ENCODE measurements at regions not wholly inside any gene's neighbourhood (a gene's known extent, or its start where the extent isn't known, plus 50 kb on each side); places are given as distances from the start of the nearest gene placed in this dataset.

GRCh38 chr9:96139592-96140295 lies 162.2 kb downstream of the HSD17B3 start:
- Histone ChIP-seq H3K27me3 (ENCODE audit: control insufficient read depth, insufficient read depth, low read length) (no peaks in the 10 kb centered on the region), H3K4me1 (ENCODE audit: control insufficient read depth, insufficient read depth, low read length) (peaks cover 13% of the 10 kb centered on the region), H3K36me3 (ENCODE audit: control insufficient read depth, insufficient read depth, low read length) (no peaks in the 10 kb centered on the region), H3K4me3 (ENCODE audit: low read depth, low read length) (no peak overlapping the region), H3K9me3 (ENCODE audit: control insufficient read depth, insufficient read depth, low read length) (no peaks in the 10 kb centered on the region), H3K9ac (ENCODE audit: low read depth, low read length) (no peak overlapping the region)

- Histone ChIP-seq H3K27me3 (ENCODE audit: control insufficient read depth, insufficient read depth, low read length) (no peaks in the 10 kb centered on the region), H3K4me3 (ENCODE audit: low read depth, low read length) (no peak overlapping the region), H3K9ac (ENCODE audit: low read depth, low read length) (no peak overlapping the region), H3K36me3 (ENCODE audit: control insufficient read depth, insufficient read depth, low read length) (no peaks in the 10 kb centered on the region), H3K4me1 (ENCODE audit: control insufficient read depth, insufficient read depth, low read length) (peaks cover 13% of the 10 kb centered on the region), H3K9me3 (ENCODE audit: control insufficient read depth, insufficient read depth, low read length) (no peaks in the 10 kb centered on the region)
Measured at GRCh38 chr9:96138616-96139015, 163.4 kb downstream of the HSD17B3 start.

GRCh38 chr9:96137671-96138429 lies 164.1 kb downstream of the HSD17B3 start:
- peaks cover 13% of the 10 kb centered on the region for H3K4me1 ChIP-seq (ENCODE audit: control insufficient read depth, insufficient read depth, low read length)

GRCh38 chr9:96136992-96137670 lies 164.8 kb downstream of the HSD17B3 start:
- Histone ChIP-seq H3K4me3 (ENCODE audit: low read depth, low read length) (no peak overlapping the region), H3K9ac (ENCODE audit: low read depth, low read length) (no peak overlapping the region)

More at GRCh38 chr9:96137671-96138429, 164.1 kb downstream of the HSD17B3 start:
- no peaks in the 10 kb centered on the region for H3K36me3 ChIP-seq (ENCODE audit: control insufficient read depth, insufficient read depth, low read length)
- H3K27me3 ChIP-seq (ENCODE audit: control insufficient read depth, insufficient read depth, low read length): no peaks in the 10 kb centered on the region
- no peaks in the 10 kb centered on the region for H3K9me3 ChIP-seq (ENCODE audit: control insufficient read depth, insufficient read depth, low read length)
- no peak overlapping the region for H3K9ac ChIP-seq (ENCODE audit: low read depth, low read length)
- H3K4me3 ChIP-seq (ENCODE audit: low read depth, low read length): no peak overlapping the region

GRCh38 chr9:96135753-96136290 lies 166.2 kb downstream of the HSD17B3 start:
- Histone ChIP-seq H3K4me3 (ENCODE audit: low read depth, low read length) (no peak overlapping the region), H3K9ac (ENCODE audit: low read depth, low read length) (no peak overlapping the region), H3K36me3 (ENCODE audit: control insufficient read depth, insufficient read depth, low read length) (no peaks in the 10 kb centered on the region), H3K4me1 (ENCODE audit: control insufficient read depth, insufficient read depth, low read length) (peaks cover 13% of the 10 kb centered on the region), H3K9me3 (ENCODE audit: control insufficient read depth, insufficient read depth, low read length) (no peaks in the 10 kb centered on the region), H3K27me3 (ENCODE audit: control insufficient read depth, insufficient read depth, low read length) (no peaks in the 10 kb centered on the region)

More at GRCh38 chr9:96136992-96137670, 164.8 kb downstream of the HSD17B3 start:
- no peaks in the 10 kb centered on the region for H3K27me3 ChIP-seq (ENCODE audit: control insufficient read depth, insufficient read depth, low read length)
- no peaks in the 10 kb centered on the region for H3K36me3 ChIP-seq (ENCODE audit: control insufficient read depth, insufficient read depth, low read length)
- H3K9me3 ChIP-seq (ENCODE audit: control insufficient read depth, insufficient read depth, low read length): no peaks in the 10 kb centered on the region
- H3K4me1 ChIP-seq (ENCODE audit: control insufficient read depth, insufficient read depth, low read length): peaks cover 13% of the 10 kb centered on the region

- H3K9me3 ChIP-seq (ENCODE audit: control insufficient read depth, insufficient read depth, low read length): no peaks in the 10 kb centered on the region
- H3K27me3 ChIP-seq (ENCODE audit: control insufficient read depth, insufficient read depth, low read length): no peaks in the 10 kb centered on the region
- no peaks in the 10 kb centered on the region for H3K36me3 ChIP-seq (ENCODE audit: control insufficient read depth, insufficient read depth, low read length)
- no peak overlapping the region for H3K9ac ChIP-seq (ENCODE audit: low read depth, low read length)
- H3K4me1 ChIP-seq (ENCODE audit: control insufficient read depth, insufficient read depth, low read length): peaks cover 11% of the 10 kb centered on the region
- H3K4me3 ChIP-seq (ENCODE audit: low read depth, low read length): no peak overlapping the region
Measured at GRCh38 chr9:96135076-96135752, 166.8 kb downstream of the HSD17B3 start.

- peaks cover 24% of the 10 kb centered on the region for H3K4me1 ChIP-seq (ENCODE audit: control insufficient read depth, insufficient read depth, low read length)
- no peaks in the 10 kb centered on the region for H3K27me3 ChIP-seq (ENCODE audit: control insufficient read depth, insufficient read depth, low read length)
- no peaks in the 10 kb centered on the region for H3K36me3 ChIP-seq (ENCODE audit: control insufficient read depth, insufficient read depth, low read length)
- H3K4me3 ChIP-seq (ENCODE audit: low read depth, low read length): no peak overlapping the region
- no peaks in the 10 kb centered on the region for H3K9me3 ChIP-seq (ENCODE audit: control insufficient read depth, insufficient read depth, low read length)
- no peak overlapping the region for H3K9ac ChIP-seq (ENCODE audit: low read depth, low read length)
Measured at GRCh38 chr9:96133321-96134021, 168.5 kb downstream of the HSD17B3 start.

GRCh38 chr9:96131825-96132224 lies 170.2 kb downstream of the HSD17B3 start:
- Histone ChIP-seq H3K36me3 (ENCODE audit: control insufficient read depth, insufficient read depth, low read length) (no peaks in the 10 kb centered on the region), H3K9me3 (ENCODE audit: control insufficient read depth, insufficient read depth, low read length) (no peaks in the 10 kb centered on the region), H3K9ac (ENCODE audit: low read depth, low read length) (no peak overlapping the region), H3K4me1 (ENCODE audit: control insufficient read depth, insufficient read depth, low read length) (peaks cover 20% of the 10 kb centered on the region), H3K27me3 (ENCODE audit: control insufficient read depth, insufficient read depth, low read length) (no peaks in the 10 kb centered on the region), H3K4me3 (ENCODE audit: low read depth, low read length) (no peak overlapping the region)

GRCh38 chr9:96130970-96131369 lies 171.0 kb downstream of the HSD17B3 start:
- H3K36me3 ChIP-seq (ENCODE audit: control insufficient read depth, insufficient read depth, low read length): no peaks in the 10 kb centered on the region
- no peak overlapping the region for H3K4me3 ChIP-seq (ENCODE audit: low read depth, low read length)
- H3K4me1 ChIP-seq (ENCODE audit: control insufficient read depth, insufficient read depth, low read length): peaks cover 21% of the 10 kb centered on the region
- H3K9me3 ChIP-seq (ENCODE audit: control insufficient read depth, insufficient read depth, low read length): no peaks in the 10 kb centered on the region
- no peak overlapping the region for H3K9ac ChIP-seq (ENCODE audit: low read depth, low read length)
- H3K27me3 ChIP-seq (ENCODE audit: control insufficient read depth, insufficient read depth, low read length): no peaks in the 10 kb centered on the region

GRCh38 chr9:96129747-96130146 lies 172.2 kb downstream of the HSD17B3 start:
- H3K4me1 ChIP-seq (ENCODE audit: control insufficient read depth, insufficient read depth, low read length): peaks cover 21% of the 10 kb centered on the region
- no peaks in the 10 kb centered on the region for H3K27me3 ChIP-seq (ENCODE audit: control insufficient read depth, insufficient read depth, low read length)
- no peak overlapping the region for H3K9ac ChIP-seq (ENCODE audit: low read depth, low read length)
- H3K4me3 ChIP-seq (ENCODE audit: low read depth, low read length): no peak overlapping the region
- no peaks in the 10 kb centered on the region for H3K36me3 ChIP-seq (ENCODE audit: control insufficient read depth, insufficient read depth, low read length)
- no peaks in the 10 kb centered on the region for H3K9me3 ChIP-seq (ENCODE audit: control insufficient read depth, insufficient read depth, low read length)

- peaks cover 21% of the 10 kb centered on the region for H3K4me1 ChIP-seq (ENCODE audit: control insufficient read depth, insufficient read depth, low read length)
Measured at GRCh38 chr9:96128880-96129279, 173.1 kb downstream of the HSD17B3 start.

More at GRCh38 chr9:96128880-96129279, 173.1 kb downstream of the HSD17B3 start:
- no peaks in the 10 kb centered on the region for H3K36me3 ChIP-seq (ENCODE audit: control insufficient read depth, insufficient read depth, low read length)
- no peak overlapping the region for H3K9ac ChIP-seq (ENCODE audit: low read depth, low read length)
- H3K4me3 ChIP-seq (ENCODE audit: low read depth, low read length): no peak overlapping the region
- no peaks in the 10 kb centered on the region for H3K27me3 ChIP-seq (ENCODE audit: control insufficient read depth, insufficient read depth, low read length)
- no peaks in the 10 kb centered on the region for H3K9me3 ChIP-seq (ENCODE audit: control insufficient read depth, insufficient read depth, low read length)

Data from iPS-15b (cell line).